SK-N-SH treated with all-trans-retinoic acid at 6 μM for 48 hours (cell line): ENCODE measurements at regions not wholly inside any gene's neighbourhood (a gene's known extent, or its start where the extent isn't known, plus 50 kb on each side); places are given as distances from the start of the nearest gene placed in this dataset.

ENCODE experiments used
- ARNTL ChIP-seq: fragments of 450-650 bp; formaldehyde crosslinking; IDR thresholded peaks from 2 replicates; pipeline ENCODE4 v1.5.0; 2020; ENCODE audit warnings: low read depth, mild to moderate bottlenecking, moderate library complexity, borderline replicate concordance
- PPARA ChIP-seq: fragments of 250-450 bp; sonication (Bioruptor Pico); IDR thresholded peaks from 2 replicates; pipeline ENCODE4 v1.5.0; 2020; ENCODE audit warnings: mild to moderate bottlenecking, borderline replicate concordance
- ZNF70 ChIP-seq: fragments of 450-650 bp; formaldehyde crosslinking; IDR thresholded peaks from 2 replicates; pipeline ENCODE4 v1.5.0; 2020; ENCODE audit warnings: mild to moderate bottlenecking, moderate library complexity
- TF ChIP-seq, protein P1 (sequence below): fragments of 250-450 bp; sonication (Bioruptor Pico); IDR thresholded peaks from 2 replicates; pipeline ENCODE4 v1.5.0; 2020; ENCODE audit warnings: mild to moderate bottlenecking, moderate library complexity
- TF ChIP-seq, protein P2 (sequence below): fragments of 250-450 bp; sonication (Bioruptor Pico); IDR thresholded peaks from 2 replicates; pipeline ENCODE4 v1.8.0; 2020; ENCODE audit warnings: mild to moderate bottlenecking, moderate library complexity, borderline replicate concordance

GRCh38 chr11:122028545-122028944 is 87.5 kb downstream of the BLID start:
- TF ChIP-seq, protein P1, sequence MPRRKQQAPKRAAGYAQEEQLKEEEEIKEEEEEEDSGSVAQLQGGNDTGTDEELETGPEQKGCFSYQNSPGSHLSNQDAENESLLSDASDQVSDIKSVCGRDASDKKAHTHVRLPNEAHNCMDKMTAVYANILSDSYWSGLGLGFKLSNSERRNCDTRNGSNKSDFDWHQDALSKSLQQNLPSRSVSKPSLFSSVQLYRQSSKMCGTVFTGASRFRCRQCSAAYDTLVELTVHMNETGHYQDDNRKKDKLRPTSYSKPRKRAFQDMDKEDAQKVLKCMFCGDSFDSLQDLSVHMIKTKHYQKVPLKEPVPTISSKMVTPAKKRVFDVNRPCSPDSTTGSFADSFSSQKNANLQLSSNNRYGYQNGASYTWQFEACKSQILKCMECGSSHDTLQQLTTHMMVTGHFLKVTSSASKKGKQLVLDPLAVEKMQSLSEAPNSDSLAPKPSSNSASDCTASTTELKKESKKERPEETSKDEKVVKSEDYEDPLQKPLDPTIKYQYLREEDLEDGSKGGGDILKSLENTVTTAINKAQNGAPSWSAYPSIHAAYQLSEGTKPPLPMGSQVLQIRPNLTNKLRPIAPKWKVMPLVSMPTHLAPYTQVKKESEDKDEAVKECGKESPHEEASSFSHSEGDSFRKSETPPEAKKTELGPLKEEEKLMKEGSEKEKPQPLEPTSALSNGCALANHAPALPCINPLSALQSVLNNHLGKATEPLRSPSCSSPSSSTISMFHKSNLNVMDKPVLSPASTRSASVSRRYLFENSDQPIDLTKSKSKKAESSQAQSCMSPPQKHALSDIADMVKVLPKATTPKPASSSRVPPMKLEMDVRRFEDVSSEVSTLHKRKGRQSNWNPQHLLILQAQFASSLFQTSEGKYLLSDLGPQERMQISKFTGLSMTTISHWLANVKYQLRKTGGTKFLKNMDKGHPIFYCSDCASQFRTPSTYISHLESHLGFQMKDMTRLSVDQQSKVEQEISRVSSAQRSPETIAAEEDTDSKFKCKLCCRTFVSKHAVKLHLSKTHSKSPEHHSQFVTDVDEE (CRISPR knock-in tag) = no peak
- no peak for TF ChIP-seq ZNF70 (CRISPR knock-in tag)
- TF ChIP-seq, protein P2, sequence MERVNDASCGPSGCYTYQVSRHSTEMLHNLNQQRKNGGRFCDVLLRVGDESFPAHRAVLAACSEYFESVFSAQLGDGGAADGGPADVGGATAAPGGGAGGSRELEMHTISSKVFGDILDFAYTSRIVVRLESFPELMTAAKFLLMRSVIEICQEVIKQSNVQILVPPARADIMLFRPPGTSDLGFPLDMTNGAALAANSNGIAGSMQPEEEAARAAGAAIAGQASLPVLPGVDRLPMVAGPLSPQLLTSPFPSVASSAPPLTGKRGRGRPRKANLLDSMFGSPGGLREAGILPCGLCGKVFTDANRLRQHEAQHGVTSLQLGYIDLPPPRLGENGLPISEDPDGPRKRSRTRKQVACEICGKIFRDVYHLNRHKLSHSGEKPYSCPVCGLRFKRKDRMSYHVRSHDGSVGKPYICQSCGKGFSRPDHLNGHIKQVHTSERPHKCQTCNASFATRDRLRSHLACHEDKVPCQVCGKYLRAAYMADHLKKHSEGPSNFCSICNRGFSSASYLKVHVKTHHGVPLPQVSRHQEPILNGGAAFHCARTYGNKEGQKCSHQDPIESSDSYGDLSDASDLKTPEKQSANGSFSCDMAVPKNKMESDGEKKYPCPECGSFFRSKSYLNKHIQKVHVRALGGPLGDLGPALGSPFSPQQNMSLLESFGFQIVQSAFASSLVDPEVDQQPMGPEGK (CRISPR knock-in tag) = no peak
- TF ChIP-seq PPARA (CRISPR knock-in tag) = no peak
- no peak for TF ChIP-seq ARNTL
